Neural cell (in vitro differentiated cells): ENCODE measurements at regions not wholly inside any gene's neighbourhood (a gene's known extent, or its start where the extent isn't known, plus 50 kb on each side); places are given as distances from the start of the nearest gene placed in this dataset.

Source experiments
- H2AFZ ChIP-seq: fragments of 200-600, 300-800 bp; sonication (generic), shearing (Covaris generic); 2 replicates; pipeline ENCODE4 v1.6.0; 2014; ENCODE audit warnings: low read depth, mild to moderate bottlenecking, antibody characterized with exemption, low read length, moderate library complexity
- H3F3A ChIP-seq: fragments of 200-600 bp; shearing (Covaris generic); 2 replicates; pipeline ENCODE4 v1.6.1; 2016; ENCODE audit warnings: mild to moderate bottlenecking, moderate library complexity, mixed read lengths, antibody characterized with exemption, low read length; ENCODE audit not compliant: insufficient read depth, poor library complexity, severe bottlenecking
- H3K27ac ChIP-seq: fragments of 200-600, 300-800 bp; sonication (generic), shearing (Covaris generic); 2 replicates; pipeline ENCODE4 v1.5.1; 2014; ENCODE audit warnings: mild to moderate bottlenecking, low read length, moderate library complexity
- H3K27me3 ChIP-seq: fragments of 300-800, 200-600 bp; sonication (generic), shearing (Covaris generic); 2 replicates; pipeline ENCODE4 v1.6.0; 2014; ENCODE audit warnings: mild to moderate bottlenecking, low read depth, low read length, moderate library complexity; ENCODE audit not compliant: insufficient read depth
- H3K36me3 ChIP-seq: fragments of 300-800, 200-600 bp; sonication (generic), shearing (Covaris generic); 2 replicates; pipeline ENCODE4 v1.5.1; 2014; ENCODE audit warnings: mild to moderate bottlenecking, antibody characterized with exemption, low read length, moderate library complexity; ENCODE audit not compliant: insufficient read depth
- H3K4me2 ChIP-seq: fragments of 300-800, 200-600 bp; sonication (generic), shearing (Covaris generic); 2 replicates; pipeline ENCODE4 v1.6.0; 2014; ENCODE audit warnings: mild to moderate bottlenecking, low read length
- H3K4me3 ChIP-seq: fragments of 300-800, 200-600 bp; sonication (generic), shearing (Covaris generic); 2 replicates; pipeline ENCODE4 v1.5.1; 2014; ENCODE audit warnings: mild to moderate bottlenecking, low read length, moderate library complexity
- H3K79me2 ChIP-seq: fragments of 200-600 bp; shearing (Covaris generic); replicated peaks from 2 replicates; pipeline ENCODE4 v1.6.0; 2014; ENCODE audit warnings: mild to moderate bottlenecking, low read length, moderate library complexity; ENCODE audit not compliant: insufficient read depth
- H3K9ac ChIP-seq: fragments of 300-800, 200-600 bp; sonication (generic), shearing (Covaris generic); 2 replicates; pipeline ENCODE4 v1.6.1; 2016; ENCODE audit warnings: mild to moderate bottlenecking, low read length, mixed read lengths
- H3K9me2 ChIP-seq: fragments of 200-600 bp; shearing (Covaris generic); 2 replicates; pipeline ENCODE4 v1.6.1; 2016; ENCODE audit warnings: mild to moderate bottlenecking, low read length, mixed read lengths; ENCODE audit not compliant: insufficient read depth
- H3K9me3 ChIP-seq: fragments of 200-600, 300-800 bp; sonication (generic), shearing (Covaris generic); 2 replicates; pipeline ENCODE4 v1.6.1; 2016; ENCODE audit warnings: mild to moderate bottlenecking, mixed run types, low read length, moderate library complexity, mixed read lengths
- H4K20me1 ChIP-seq: fragments of 200-600 bp; shearing (Covaris generic); 2 replicates; pipeline ENCODE4 v1.6.1; 2016; ENCODE audit warnings: mild to moderate bottlenecking, mixed run types; ENCODE audit not compliant: insufficient read depth
- EP300 ChIP-seq: fragments of 450-650 bp; conservative IDR thresholded peaks from 2 replicates; pipeline ENCODE4 v1.6.1; 2014; ENCODE audit warnings: antibody characterized with exemption, mild to moderate bottlenecking, moderate library complexity; ENCODE audit not compliant: poor library complexity, severe bottlenecking
- EZH2 ChIP-seq: fragments of 200-600, 300-800 bp; shearing (Covaris generic), sonication (generic); IDR thresholded peaks from 2 replicates; pipeline ENCODE4 v1.6.1; 2014; ENCODE audit warnings: antibody characterized with exemption, low read length, borderline replicate concordance, mild to moderate bottlenecking; ENCODE audit not compliant: insufficient read depth, poor library complexity, severe bottlenecking
- MXI1 ChIP-seq: fragments of 450-650 bp; conservative IDR thresholded peaks from 2 replicates; pipeline ENCODE4 v1.6.1; 2014; ENCODE audit warnings: antibody characterized with exemption, mild to moderate bottlenecking; ENCODE audit not compliant: poor library complexity, severe bottlenecking
- POLR2AphosphoS5 ChIP-seq: IDR thresholded peaks from 2 replicates; pipeline ENCODE4 v1.6.1; 2012
- RAD21 ChIP-seq: fragments of 450-650 bp; conservative IDR thresholded peaks from 2 replicates; pipeline ENCODE4 v1.6.1; 2014; ENCODE audit warnings: antibody characterized with exemption, mild to moderate bottlenecking, moderate library complexity
- SMC3 ChIP-seq: fragments of 450-650 bp; conservative IDR thresholded peaks from 2 replicates; pipeline ENCODE4 v1.6.1; 2014; ENCODE audit warnings: antibody characterized with exemption, mild to moderate bottlenecking, moderate library complexity; ENCODE audit not compliant: poor library complexity
- TAF1 ChIP-seq: IDR thresholded peaks from 2 replicates; pipeline ENCODE4 v1.6.1; 2012; ENCODE audit warnings: low read depth
- TF ChIP-seq, protein P1 (sequence below): IDR thresholded peaks from 2 replicates; pipeline ENCODE4 v1.6.1; 2012; ENCODE audit warnings: borderline replicate concordance
- TF ChIP-seq, protein P2 (sequence below): fragments of 450-650 bp; IDR thresholded peaks from 2 replicates; pipeline ENCODE4 v1.5.1; 2014; ENCODE audit warnings: antibody characterized with exemption, mild to moderate bottlenecking, moderate library complexity; ENCODE audit not compliant: poor library complexity, severe bottlenecking

DNA sequence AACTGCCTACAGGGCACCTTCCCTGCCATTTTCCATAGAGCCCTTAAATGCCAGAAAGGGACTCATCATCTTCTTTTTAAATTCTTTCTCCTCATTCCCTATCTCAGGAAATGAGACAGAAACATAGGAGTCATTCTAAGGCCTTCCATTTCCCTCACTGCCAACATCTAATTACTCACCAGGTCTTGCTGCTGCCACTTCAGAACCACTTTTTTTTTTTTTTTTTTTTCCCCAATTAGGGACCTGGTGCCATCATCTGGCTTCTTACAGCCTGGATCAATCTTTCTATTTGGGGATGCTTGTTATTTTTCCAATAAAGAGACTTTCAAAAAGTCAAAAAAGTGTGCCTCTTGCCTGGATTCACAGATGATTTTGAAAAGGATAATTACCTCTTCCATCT, 373.4 kb downstream of the LPIN1 start:
- H3K27ac ChIP-seq: no peak overlapping the region
- H3K9me2 ChIP-seq: no peaks in the 10 kb centered on the region
- no peak overlapping the region for H3K4me2 ChIP-seq
- no peaks in the 10 kb centered on the region for H3K9me3 ChIP-seq
- TF ChIP-seq MXI1 (no peak), RAD21 (no peak), SMC3 (no peak), TAF1 (no peak), POLR2AphosphoS5 (no peak), EP300 (no peak), EZH2 (no peak)
- TF ChIP-seq, protein P1, sequence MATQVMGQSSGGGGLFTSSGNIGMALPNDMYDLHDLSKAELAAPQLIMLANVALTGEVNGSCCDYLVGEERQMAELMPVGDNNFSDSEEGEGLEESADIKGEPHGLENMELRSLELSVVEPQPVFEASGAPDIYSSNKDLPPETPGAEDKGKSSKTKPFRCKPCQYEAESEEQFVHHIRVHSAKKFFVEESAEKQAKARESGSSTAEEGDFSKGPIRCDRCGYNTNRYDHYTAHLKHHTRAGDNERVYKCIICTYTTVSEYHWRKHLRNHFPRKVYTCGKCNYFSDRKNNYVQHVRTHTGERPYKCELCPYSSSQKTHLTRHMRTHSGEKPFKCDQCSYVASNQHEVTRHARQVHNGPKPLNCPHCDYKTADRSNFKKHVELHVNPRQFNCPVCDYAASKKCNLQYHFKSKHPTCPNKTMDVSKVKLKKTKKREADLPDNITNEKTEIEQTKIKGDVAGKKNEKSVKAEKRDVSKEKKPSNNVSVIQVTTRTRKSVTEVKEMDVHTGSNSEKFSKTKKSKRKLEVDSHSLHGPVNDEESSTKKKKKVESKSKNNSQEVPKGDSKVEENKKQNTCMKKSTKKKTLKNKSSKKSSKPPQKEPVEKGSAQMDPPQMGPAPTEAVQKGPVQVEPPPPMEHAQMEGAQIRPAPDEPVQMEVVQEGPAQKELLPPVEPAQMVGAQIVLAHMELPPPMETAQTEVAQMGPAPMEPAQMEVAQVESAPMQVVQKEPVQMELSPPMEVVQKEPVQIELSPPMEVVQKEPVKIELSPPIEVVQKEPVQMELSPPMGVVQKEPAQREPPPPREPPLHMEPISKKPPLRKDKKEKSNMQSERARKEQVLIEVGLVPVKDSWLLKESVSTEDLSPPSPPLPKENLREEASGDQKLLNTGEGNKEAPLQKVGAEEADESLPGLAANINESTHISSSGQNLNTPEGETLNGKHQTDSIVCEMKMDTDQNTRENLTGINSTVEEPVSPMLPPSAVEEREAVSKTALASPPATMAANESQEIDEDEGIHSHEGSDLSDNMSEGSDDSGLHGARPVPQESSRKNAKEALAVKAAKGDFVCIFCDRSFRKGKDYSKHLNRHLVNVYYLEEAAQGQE: no peak
- TF ChIP-seq, protein P2, sequence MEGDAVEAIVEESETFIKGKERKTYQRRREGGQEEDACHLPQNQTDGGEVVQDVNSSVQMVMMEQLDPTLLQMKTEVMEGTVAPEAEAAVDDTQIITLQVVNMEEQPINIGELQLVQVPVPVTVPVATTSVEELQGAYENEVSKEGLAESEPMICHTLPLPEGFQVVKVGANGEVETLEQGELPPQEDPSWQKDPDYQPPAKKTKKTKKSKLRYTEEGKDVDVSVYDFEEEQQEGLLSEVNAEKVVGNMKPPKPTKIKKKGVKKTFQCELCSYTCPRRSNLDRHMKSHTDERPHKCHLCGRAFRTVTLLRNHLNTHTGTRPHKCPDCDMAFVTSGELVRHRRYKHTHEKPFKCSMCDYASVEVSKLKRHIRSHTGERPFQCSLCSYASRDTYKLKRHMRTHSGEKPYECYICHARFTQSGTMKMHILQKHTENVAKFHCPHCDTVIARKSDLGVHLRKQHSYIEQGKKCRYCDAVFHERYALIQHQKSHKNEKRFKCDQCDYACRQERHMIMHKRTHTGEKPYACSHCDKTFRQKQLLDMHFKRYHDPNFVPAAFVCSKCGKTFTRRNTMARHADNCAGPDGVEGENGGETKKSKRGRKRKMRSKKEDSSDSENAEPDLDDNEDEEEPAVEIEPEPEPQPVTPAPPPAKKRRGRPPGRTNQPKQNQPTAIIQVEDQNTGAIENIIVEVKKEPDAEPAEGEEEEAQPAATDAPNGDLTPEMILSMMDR: no peak
- no peaks in the 10 kb centered on the region for H3K36me3 ChIP-seq
- no peak overlapping the region for H3K9ac ChIP-seq
- no peaks in the 10 kb centered on the region for H4K20me1 ChIP-seq
- no peak overlapping the region for H3K4me3 ChIP-seq
- H3K27me3 ChIP-seq: no peaks in the 10 kb centered on the region
- no peaks in the 10 kb centered on the region for H3K79me2 ChIP-seq
- H2AFZ ChIP-seq: no peak overlapping the region
- no peaks in the 10 kb centered on the region for H3F3A ChIP-seq

DNA sequence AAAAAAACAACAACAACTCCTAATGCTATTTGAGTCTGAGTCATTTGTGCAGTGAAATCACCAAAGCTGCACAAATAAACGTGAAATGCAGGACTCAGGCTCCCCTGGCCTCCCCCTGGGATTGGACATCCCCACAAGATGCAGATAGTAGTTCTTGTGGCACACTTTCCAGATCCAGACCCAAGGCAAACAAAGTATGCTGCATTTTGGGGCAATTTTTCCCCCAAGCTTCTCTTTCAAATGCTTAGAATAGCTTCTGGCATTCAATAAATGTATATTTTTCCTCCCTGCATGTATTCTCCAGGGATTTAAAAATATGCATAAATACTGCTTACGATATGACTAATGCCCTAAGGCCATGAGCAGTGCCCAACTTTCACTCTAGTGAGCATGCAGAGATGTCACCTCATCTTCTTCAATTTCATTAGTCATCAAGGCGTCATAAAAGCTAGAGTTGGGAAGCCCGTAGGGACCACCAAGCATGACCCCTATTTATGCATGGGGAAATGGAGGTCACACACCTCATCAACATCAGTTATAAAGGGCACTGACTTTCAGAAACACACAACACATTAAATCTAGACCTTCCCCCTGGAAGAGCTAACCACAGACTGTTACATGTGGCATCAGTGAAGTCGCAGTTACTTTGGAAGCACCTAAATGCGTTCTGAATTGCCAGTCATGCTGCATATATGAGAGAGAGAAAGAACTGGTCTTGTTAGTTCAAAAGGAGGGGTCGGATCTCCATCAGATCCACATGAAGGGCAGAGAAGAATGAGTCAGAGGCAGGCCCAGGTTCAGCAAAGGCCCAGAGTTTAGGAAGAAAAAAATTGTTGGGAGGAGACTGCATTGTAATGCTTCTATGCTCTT, 374.1 kb downstream of the LPIN1 start:
- Histone ChIP-seq H4K20me1 (no peaks in the 10 kb centered on the region), H3K4me2 (no peak overlapping the region), H3K36me3 (no peaks in the 10 kb centered on the region)

More for the DNA sequence above, 374.1 kb downstream of the LPIN1 start:
- no peak overlapping the region for H3K4me3 ChIP-seq
- H3K27ac ChIP-seq: no peak overlapping the region
- H3K9me2 ChIP-seq: no peaks in the 10 kb centered on the region
- H3K27me3 ChIP-seq: no peaks in the 10 kb centered on the region
- no peaks in the 10 kb centered on the region for H3F3A ChIP-seq
- no peaks in the 10 kb centered on the region for H3K79me2 ChIP-seq
- H3K9ac ChIP-seq: no peak overlapping the region
- no peaks in the 10 kb centered on the region for H3K9me3 ChIP-seq
- TF ChIP-seq, protein P2: no peak
- TF ChIP-seq, protein P1: no peak
- no peak for TF ChIP-seq TAF1
- H2AFZ ChIP-seq: no peak overlapping the region
